CD4-positive, alpha-beta T cell (primary cell): ENCODE measurements at regions not wholly inside any gene's neighbourhood (a gene's known extent, or its start where the extent isn't known, plus 50 kb on each side); places are given as distances from the start of the nearest gene placed in this dataset.
A peak's percentile ranks its signal among the peaks of the same experiment; 100 is the strongest.

Experiments
- ATAC-seq: fragments of 200-7000 bp; cut with Tn5 transposase; one replicate; pipeline ENCODE4 v1.10.0; 2022; ENCODE audit warnings: mild to moderate bottlenecking; ENCODE audit not compliant: poor library complexity
- CTCF ChIA-PET: fragments of 350-600 bp; sonication (Branson Sonifier 250); formaldehyde crosslinking; loops from one replicate; lab custom pipeline; 2021; ENCODE audit warnings: antibody characterized with exemption, inconsistent platforms; lab: Charles Lee
- POLR2A ChIA-PET: fragments of 350-600 bp; sonication (Branson Sonifier 250); formaldehyde crosslinking; loops from one replicate; lab custom pipeline; 2021; ENCODE audit warnings: antibody characterized with exemption, inconsistent platforms; lab: Charles Lee
- DNase-seq, 14 experiments: peaks; one replicate each; pipeline ENCODE4 v3.0.0-alpha.2; 2013 to 2020; ENCODE audit warnings: mixed read lengths in 2 of 14
- H3K27ac ChIP-seq, 2 donors: one replicate each; pipeline versions ENCODE4 v1.5.1 to v1.7.0; 2013; ENCODE audit warnings: low read length in 2 of 2, low read depth in 1 of 2, mild to moderate bottlenecking in 1 of 2
- H3K27me3 ChIP-seq, 2 experiments: 1 replicate in 1 of 2; 2 replicates in 1 of 2; pipeline versions ENCODE4 v1.6.1 to v1.7.0; 2013; ENCODE audit warnings: low read length in 2 of 2, control low read depth in 1 of 2, mild to moderate bottlenecking in 1 of 2, moderate library complexity in 1 of 2; ENCODE audit not compliant: insufficient read depth in 2 of 2, control insufficient read depth in 1 of 2
- H3K36me3 ChIP-seq: one replicate; pipeline ENCODE4 v1.6.1; 2013; ENCODE audit warnings: low read length, control low read depth; ENCODE audit not compliant: insufficient read depth
- H3K4me1 ChIP-seq: one replicate; pipeline ENCODE4 v1.6.1; 2013; ENCODE audit warnings: low read length, control low read depth; ENCODE audit not compliant: insufficient read depth
- H3K4me3 ChIP-seq: one replicate; pipeline ENCODE4 v1.5.1; 2013; ENCODE audit warnings: mild to moderate bottlenecking, low read length, moderate library complexity
- H3K9me3 ChIP-seq, 2 experiments: 1 replicate in 1 of 2; 2 replicates in 1 of 2; pipeline versions ENCODE4 v1.6.1 to v1.7.0; 2013; ENCODE audit warnings: low read length in 2 of 2, mild to moderate bottlenecking in 2 of 2, control low read depth in 1 of 2, moderate library complexity in 1 of 2; ENCODE audit not compliant: control insufficient read depth in 1 of 2, insufficient read depth in 1 of 2
- H3K27ac Mint-ChIP-seq: one replicate; pipeline ENCODE4 v1.8.0; 2020; ENCODE audit warnings: mixed read lengths
- H3K27me3 Mint-ChIP-seq: one replicate; pipeline ENCODE4 v1.8.0; 2021; ENCODE audit warnings: mixed read lengths
- H3K36me3 Mint-ChIP-seq: one replicate; pipeline ENCODE4 v1.8.0; 2021; ENCODE audit warnings: low read depth, mixed read lengths
- H3K4me1 Mint-ChIP-seq: one replicate; pipeline ENCODE4 v1.8.0; 2021; ENCODE audit warnings: low read depth, mixed read lengths
- H3K4me3 Mint-ChIP-seq: one replicate; pipeline ENCODE4 v1.8.0; 2020; ENCODE audit warnings: mild to moderate bottlenecking, mixed read lengths
- H3K9me3 Mint-ChIP-seq: one replicate; pipeline ENCODE4 v1.8.0; 2020; ENCODE audit warnings: mixed read lengths
- intact Hi-C, 2 experiments: fragments of 100-400 bp; cut with DNase I in 1 of 2; cut with micrococcal nuclease in 1 of 2; formaldehyde crosslinking; loops; one replicate each; pipeline versions ENCODE4 v1.15.1 to v1.9.0; 2023 to 2025; cut with DNase I, micrococcal nuclease
- TF ChIP-seq, protein P1 (sequence below): fragments of 200-600 bp; IDR thresholded peaks from one replicate; pipeline ENCODE4 v1.8.0; 2022; ENCODE audit warnings: antibody characterized with exemption, mild to moderate bottlenecking

DNA sequence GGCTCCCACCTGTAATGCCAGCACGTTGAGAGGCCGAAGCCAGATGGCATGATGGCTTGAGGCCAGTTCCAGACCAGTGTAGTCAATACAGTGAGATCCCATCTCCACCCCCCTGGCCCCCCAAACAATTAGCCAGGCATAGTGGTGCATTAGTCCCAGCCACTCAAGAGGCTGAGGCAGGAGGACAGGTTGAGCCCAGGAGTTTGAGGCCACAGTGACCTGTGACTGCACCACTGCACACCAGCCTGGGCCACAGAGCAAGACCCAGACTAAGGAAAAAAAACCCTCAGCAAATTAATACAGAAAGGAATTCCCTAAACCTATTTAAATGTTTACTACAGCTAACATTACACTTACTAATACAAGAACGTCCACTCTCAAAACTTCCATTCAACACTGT is 424.6 kb downstream of the SHQ1 start:
- no peak overlapping the region for H3K4me3 ChIP-seq

DNA sequence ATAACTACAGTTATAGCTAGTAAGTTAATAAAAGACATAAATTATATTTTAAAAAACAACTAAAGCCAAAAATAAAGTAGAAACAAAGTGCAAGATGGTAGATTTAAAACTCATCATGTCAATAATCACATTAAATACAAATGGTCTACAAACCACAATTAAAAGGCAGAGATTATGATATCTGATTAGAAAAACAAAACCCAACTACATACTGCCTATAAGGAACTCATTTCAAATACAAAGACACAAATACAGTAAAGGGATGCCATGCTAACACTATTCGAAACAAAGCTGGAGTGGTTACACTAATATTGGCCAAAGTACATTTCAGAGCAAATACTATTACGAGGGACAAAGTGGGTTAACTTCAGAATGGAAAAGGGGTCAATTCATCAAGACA is 426.5 kb downstream of the SHQ1 start:
- DNase-seq (no peak), ATAC-seq (no peak)
- Mint-ChIP-seq H3K27ac (no peak overlapping the region), H3K36me3 (peaks cover 58% of the 10 kb centered on the region), H3K4me1 (peaks cover 81% of the 10 kb centered on the region), H3K27me3 (no peaks in the 10 kb centered on the region), H3K9me3 (peaks cover 8% of the 10 kb centered on the region), H3K4me3 (no peak overlapping the region)
- Histone ChIP-seq H3K9me3 (peaks cover 6 to 16% of the 10 kb centered on the region in 2 experiments), H3K4me1 (peaks cover 3% of the 10 kb centered on the region), H3K36me3 (no peaks in the 10 kb centered on the region), H3K27me3 (no peaks in the 10 kb centered on the region), H3K27ac (no peak overlapping the region), H3K4me3 (no peak overlapping the region)
- intact Hi-C loops = no loop called here
- TF ChIP-seq, protein P1, sequence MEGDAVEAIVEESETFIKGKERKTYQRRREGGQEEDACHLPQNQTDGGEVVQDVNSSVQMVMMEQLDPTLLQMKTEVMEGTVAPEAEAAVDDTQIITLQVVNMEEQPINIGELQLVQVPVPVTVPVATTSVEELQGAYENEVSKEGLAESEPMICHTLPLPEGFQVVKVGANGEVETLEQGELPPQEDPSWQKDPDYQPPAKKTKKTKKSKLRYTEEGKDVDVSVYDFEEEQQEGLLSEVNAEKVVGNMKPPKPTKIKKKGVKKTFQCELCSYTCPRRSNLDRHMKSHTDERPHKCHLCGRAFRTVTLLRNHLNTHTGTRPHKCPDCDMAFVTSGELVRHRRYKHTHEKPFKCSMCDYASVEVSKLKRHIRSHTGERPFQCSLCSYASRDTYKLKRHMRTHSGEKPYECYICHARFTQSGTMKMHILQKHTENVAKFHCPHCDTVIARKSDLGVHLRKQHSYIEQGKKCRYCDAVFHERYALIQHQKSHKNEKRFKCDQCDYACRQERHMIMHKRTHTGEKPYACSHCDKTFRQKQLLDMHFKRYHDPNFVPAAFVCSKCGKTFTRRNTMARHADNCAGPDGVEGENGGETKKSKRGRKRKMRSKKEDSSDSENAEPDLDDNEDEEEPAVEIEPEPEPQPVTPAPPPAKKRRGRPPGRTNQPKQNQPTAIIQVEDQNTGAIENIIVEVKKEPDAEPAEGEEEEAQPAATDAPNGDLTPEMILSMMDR = no peak
- ChIA-PET CTCF (no interaction called here), POLR2A (no interaction called here)

More for the DNA sequence above, 424.6 kb downstream of the SHQ1 start:
- Mint-ChIP-seq H3K36me3 (peaks cover 57% of the 10 kb centered on the region), H3K27me3 (no peaks in the 10 kb centered on the region), H3K4me3 (no peak overlapping the region), H3K9me3 (peaks cover 8% of the 10 kb centered on the region), H3K27ac (no peak overlapping the region), H3K4me1 (peaks cover 84% of the 10 kb centered on the region)
- no peak overlapping the region for H3K27ac ChIP-seq
- DNase-seq (no peak), ATAC-seq (no peak)
- TF ChIP-seq, protein P1 = no peak
- H3K36me3 ChIP-seq = no peaks in the 10 kb centered on the region
- POLR2A ChIA-PET = interaction anchor here (1.2 kb wide), 1 partner anchor 17 kb away, joined by 4 read pairs; no protein-coding TSS in a partner anchor
- H3K4me1 ChIP-seq = peaks cover 7% of the 10 kb centered on the region
- no peaks in the 10 kb centered on the region for H3K27me3 ChIP-seq
- intact Hi-C loops = no loop called here
- CTCF ChIA-PET = no interaction called here
- peaks cover 6 to 16% of the 10 kb centered on the region in 2 experiments for H3K9me3 ChIP-seq

DNA sequence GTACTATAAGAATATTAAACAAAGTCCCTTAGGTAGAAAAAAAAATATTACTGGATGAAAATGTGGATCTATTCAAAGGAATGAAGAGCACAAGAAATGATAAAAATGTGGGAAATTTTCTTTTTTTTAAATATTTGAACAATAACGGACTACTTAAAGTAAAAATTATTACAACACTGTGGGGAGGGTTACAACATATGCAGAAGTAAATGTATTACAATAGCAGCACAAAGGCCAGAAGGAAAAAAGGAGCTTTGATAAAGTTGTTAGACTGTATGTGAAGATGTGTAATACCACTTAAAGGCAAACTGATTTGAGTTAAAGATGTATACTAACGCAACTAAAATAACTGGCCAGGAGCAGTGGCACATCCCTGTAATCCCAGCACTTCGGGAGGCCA is 427.1 kb downstream of the SHQ1 start:
- Mint-ChIP-seq H3K4me3 (peak overlapping the region; percentile 15), H3K9me3 (peaks cover 8% of the 10 kb centered on the region), H3K27ac (no peak overlapping the region), H3K27me3 (no peaks in the 10 kb centered on the region), H3K36me3 (peaks cover 53% of the 10 kb centered on the region), H3K4me1 (peaks cover 81% of the 10 kb centered on the region)
- Histone ChIP-seq H3K4me3 (no peak overlapping the region), H3K9me3 (peaks cover 6 to 16% of the 10 kb centered on the region in 2 experiments), H3K27me3 (no peaks in the 10 kb centered on the region), H3K27ac (no peak overlapping the region), H3K4me1 (peaks cover 5% of the 10 kb centered on the region), H3K36me3 (no peaks in the 10 kb centered on the region)
- POLR2A ChIA-PET = no interaction called here
- intact Hi-C loops = no loop called here
- DNase-seq (no peak), ATAC-seq (no peak)
- CTCF ChIA-PET = no interaction called here
- TF ChIP-seq, protein P1 = no peak
